ENCODE measurements at regions not wholly inside any gene's neighbourhood (a gene's known extent, or its start where the extent isn't known, plus 50 kb on each side); places are given as distances from the start of the nearest gene placed in this dataset.

DNA sequence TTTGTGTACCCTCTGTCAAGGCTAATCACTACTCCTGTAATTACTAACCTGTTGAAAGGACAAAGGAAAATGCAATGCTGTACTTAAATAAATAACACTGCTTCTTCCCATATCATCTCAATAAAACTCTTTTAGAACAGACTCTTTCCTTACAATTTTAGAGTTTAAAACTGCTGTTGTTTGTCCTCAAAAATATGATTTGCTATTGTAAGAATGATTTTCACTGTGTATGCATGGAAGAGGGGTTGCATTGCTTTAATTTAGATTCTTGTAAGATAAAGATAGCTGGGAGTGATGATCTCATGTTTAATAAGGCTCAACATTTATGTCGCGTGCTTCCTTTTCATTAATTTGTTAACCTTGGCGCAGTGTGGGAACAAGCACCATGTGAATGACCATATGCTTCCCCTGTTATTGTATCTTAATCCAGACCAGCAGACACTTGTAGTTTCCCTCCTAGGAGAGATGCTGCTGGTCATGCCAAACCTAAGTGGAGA, 89.8 kb upstream of the ATXN1 start:
- no peak for TF ChIP-seq POLR2A (IDR thresholded peaks at IDR 0.05)
- TF ChIP-seq, protein P1, sequence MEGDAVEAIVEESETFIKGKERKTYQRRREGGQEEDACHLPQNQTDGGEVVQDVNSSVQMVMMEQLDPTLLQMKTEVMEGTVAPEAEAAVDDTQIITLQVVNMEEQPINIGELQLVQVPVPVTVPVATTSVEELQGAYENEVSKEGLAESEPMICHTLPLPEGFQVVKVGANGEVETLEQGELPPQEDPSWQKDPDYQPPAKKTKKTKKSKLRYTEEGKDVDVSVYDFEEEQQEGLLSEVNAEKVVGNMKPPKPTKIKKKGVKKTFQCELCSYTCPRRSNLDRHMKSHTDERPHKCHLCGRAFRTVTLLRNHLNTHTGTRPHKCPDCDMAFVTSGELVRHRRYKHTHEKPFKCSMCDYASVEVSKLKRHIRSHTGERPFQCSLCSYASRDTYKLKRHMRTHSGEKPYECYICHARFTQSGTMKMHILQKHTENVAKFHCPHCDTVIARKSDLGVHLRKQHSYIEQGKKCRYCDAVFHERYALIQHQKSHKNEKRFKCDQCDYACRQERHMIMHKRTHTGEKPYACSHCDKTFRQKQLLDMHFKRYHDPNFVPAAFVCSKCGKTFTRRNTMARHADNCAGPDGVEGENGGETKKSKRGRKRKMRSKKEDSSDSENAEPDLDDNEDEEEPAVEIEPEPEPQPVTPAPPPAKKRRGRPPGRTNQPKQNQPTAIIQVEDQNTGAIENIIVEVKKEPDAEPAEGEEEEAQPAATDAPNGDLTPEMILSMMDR (IDR thresholded peaks at IDR 0.05) = no peak
